Lower lobe of right lung (tissue), 2 donors: ENCODE measurements at regions not wholly inside any gene's neighbourhood (a gene's known extent, or its start where the extent isn't known, plus 50 kb on each side); places are given as distances from the start of the nearest gene placed in this dataset.

Experiments used
- ATAC-seq, 2 donors: fragments of 200-7000 bp; cut with Tn5 transposase; one replicate each; pipeline ENCODE4 v1.9.1; 2020 to 2022; ENCODE audit warnings: mild to moderate bottlenecking in 2 of 2, moderate library complexity in 2 of 2
- DNase-seq: peaks from one replicate; pipeline ENCODE4 v3.0.0-alpha.2; 2020
- H3K27ac ChIP-seq: fragments of 200-600 bp; one replicate; pipeline ENCODE4 v1.8.0; 2022
- H3K27me3 ChIP-seq: fragments of 200-600 bp; one replicate; pipeline ENCODE4 v1.8.0; 2022; ENCODE audit warnings: low read depth
- H3K36me3 ChIP-seq: fragments of 200-600 bp; one replicate; pipeline ENCODE4 v1.8.0; 2022; ENCODE audit warnings: mild to moderate bottlenecking
- H3K4me1 ChIP-seq: fragments of 200-600 bp; one replicate; pipeline ENCODE4 v1.8.0; 2022
- H3K4me3 ChIP-seq: fragments of 200-600 bp; one replicate; pipeline ENCODE4 v1.8.0; 2022; ENCODE audit warnings: mild to moderate bottlenecking
- H3K9me3 ChIP-seq: fragments of 200-600 bp; one replicate; pipeline ENCODE4 v1.8.0; 2022
- CTCF ChIP-seq: fragments of 200-600 bp; IDR thresholded peaks from one replicate; pipeline ENCODE4 v1.8.0; 2022; ENCODE audit warnings: antibody characterized with exemption, mild to moderate bottlenecking
- intact Hi-C: fragments of 100-400 bp; cut with DNase I; formaldehyde crosslinking; loops from one replicate; pipeline ENCODE4 v1.11.0; 2022
- donor health status: DM: no; HTN: yes; CAD: no; lungs with severe emphysema.

DNA sequence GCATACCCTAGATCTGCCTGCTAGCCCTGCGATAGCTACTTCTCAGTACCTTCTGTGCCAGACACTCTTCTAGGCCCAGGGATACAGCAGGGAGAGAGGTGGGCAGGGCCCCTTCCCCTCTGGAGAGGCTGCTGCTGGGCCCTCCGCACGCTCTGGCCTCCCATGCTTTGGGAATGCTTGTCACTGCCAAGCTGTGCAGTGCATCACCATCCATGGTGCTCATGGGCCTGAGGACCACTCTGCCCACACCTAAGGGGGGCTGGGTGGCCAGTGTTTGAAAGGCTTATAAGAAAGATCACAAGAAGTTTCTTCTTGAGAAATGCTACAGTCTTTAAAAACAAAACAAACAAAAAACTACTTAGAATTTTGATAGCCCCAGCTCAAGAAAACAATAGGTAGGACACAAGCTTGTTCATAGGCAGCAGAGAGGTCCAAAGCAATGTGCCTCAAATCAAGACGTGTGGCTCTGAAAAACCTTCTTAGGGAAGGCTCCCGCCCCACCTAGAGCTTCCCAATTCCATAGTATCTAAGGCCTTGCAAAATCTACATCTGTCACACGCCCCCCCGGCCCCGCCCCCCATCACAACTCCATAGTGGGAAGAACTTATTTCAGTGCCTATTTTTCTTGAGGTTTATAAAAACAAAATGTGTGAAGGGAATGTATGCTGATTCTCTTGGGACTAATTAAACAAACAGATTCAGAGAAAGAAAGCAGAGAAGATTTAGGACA is 145.8 kb downstream of the TM9SF2 start:
- no peak for TF ChIP-seq CTCF
- H3K9me3 ChIP-seq = no peaks in the 10 kb centered on the region
- H3K4me1 ChIP-seq = no peaks in the 10 kb centered on the region
- intact Hi-C loops = no loop called here
- H3K27ac ChIP-seq = no peak overlapping the region
- H3K36me3 ChIP-seq = no peaks in the 10 kb centered on the region
- no peak for DNase-seq
- no peaks in the 10 kb centered on the region for H3K27me3 ChIP-seq
- H3K4me3 ChIP-seq = no peak overlapping the region
- no peak for ATAC-seq

DNA sequence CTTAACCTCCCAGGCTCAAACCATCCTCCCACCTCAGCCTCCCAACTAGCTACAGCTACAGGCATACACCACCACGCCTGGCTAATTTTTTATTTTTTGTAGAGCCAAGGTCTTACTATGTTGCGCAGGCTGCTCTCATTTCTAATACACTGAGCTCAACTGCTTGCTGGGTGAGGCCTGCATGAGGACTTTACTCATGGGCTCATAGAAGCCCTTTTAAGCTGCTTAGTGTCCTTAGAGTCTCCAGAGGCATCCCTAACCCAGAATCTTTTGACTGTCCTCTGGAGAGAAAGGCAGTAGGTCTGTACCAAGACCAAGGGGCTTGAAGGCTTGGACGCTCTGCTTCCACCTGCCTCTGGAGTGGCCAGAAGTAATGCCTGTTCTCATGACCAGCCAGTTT is 141.6 kb downstream of the TM9SF2 start:
- Histone ChIP-seq H3K27ac (no peak overlapping the region), H3K4me1 (no peaks in the 10 kb centered on the region), H3K4me3 (no peak overlapping the region), H3K27me3 (no peaks in the 10 kb centered on the region), H3K9me3 (no peaks in the 10 kb centered on the region), H3K36me3 (no peaks in the 10 kb centered on the region)
- intact Hi-C loops = no loop called here
- DNase-seq (no peak), ATAC-seq (no peak)
- TF ChIP-seq CTCF = no peak

GRCh38 chr13:99642006-99642405 is 140.7 kb downstream of the TM9SF2 start:
- Histone ChIP-seq H3K27ac (no peak overlapping the region), H3K36me3 (no peaks in the 10 kb centered on the region), H3K27me3 (no peaks in the 10 kb centered on the region), H3K4me3 (no peak overlapping the region), H3K9me3 (no peaks in the 10 kb centered on the region), H3K4me1 (no peaks in the 10 kb centered on the region)
- no peak for ATAC-seq
- intact Hi-C loops = no loop called here
- no peak for DNase-seq
- TF ChIP-seq CTCF = no peak

DNA sequence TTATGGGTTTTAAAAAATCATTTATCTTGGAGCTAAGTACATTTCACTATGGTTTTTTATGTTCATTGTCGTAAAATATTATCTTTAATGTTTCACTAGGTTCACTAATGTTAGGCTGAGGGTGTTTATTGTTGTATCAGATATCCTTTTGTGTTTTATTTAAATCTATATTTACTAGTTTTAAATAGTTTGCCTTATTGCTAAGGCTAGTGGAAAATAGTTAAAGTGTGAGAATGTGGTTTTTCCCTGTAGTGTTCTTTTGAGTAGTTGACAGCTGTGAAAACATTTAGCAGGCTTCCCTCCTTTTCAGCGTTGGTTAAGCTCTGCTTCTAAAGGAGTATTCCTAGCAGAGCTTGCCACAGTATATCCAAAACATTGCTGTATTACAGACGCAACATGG is 139.0 kb downstream of the TM9SF2 start:
- ATAC-seq (no peak), DNase-seq (no peak)
- Histone ChIP-seq H3K9me3 (no peaks in the 10 kb centered on the region), H3K4me3 (no peak overlapping the region), H3K27ac (no peak overlapping the region), H3K36me3 (no peaks in the 10 kb centered on the region), H3K4me1 (no peaks in the 10 kb centered on the region), H3K27me3 (no peaks in the 10 kb centered on the region)
- TF ChIP-seq CTCF = no peak
- intact Hi-C loops = no loop called here

DNA sequence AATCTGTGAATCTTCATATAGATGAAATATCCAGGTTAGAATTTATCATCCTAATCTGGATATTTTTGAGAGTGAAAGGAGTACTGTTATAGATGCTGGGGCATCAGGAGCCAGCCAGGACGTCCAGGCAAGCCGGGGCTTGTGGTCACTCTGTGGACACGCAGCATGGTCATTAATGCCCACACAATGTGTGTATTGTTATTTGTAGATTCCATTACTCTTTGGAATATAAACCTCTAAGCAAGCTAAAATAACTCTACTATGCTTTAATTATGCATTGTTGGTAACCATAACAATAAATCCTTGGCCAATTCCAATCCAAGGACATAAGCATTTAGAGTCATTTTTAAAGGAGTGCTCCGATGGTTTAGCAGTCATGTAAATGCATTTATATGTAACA is 137.9 kb downstream of the TM9SF2 start:
- no peak overlapping the region for H3K27ac ChIP-seq
- intact Hi-C loops = no loop called here
- TF ChIP-seq CTCF = no peak

More for the DNA sequence above, 137.9 kb downstream of the TM9SF2 start:
- no peaks in the 10 kb centered on the region for H3K36me3 ChIP-seq
- H3K9me3 ChIP-seq = no peaks in the 10 kb centered on the region
- H3K27me3 ChIP-seq = no peaks in the 10 kb centered on the region
- ATAC-seq (no peak), DNase-seq (no peak)
- H3K4me1 ChIP-seq = no peaks in the 10 kb centered on the region
- H3K4me3 ChIP-seq = no peak overlapping the region
